ENCODE measurements at regions not wholly inside any gene's neighbourhood (a gene's known extent, or its start where the extent isn't known, plus 50 kb on each side); places are given as distances from the start of the nearest gene placed in this dataset.
"Not testable (repeated sequence)": the region's sequence is repeated elsewhere in the genome, so short reads cannot be mapped to it uniquely, and the experiment has no call there.

DNA sequence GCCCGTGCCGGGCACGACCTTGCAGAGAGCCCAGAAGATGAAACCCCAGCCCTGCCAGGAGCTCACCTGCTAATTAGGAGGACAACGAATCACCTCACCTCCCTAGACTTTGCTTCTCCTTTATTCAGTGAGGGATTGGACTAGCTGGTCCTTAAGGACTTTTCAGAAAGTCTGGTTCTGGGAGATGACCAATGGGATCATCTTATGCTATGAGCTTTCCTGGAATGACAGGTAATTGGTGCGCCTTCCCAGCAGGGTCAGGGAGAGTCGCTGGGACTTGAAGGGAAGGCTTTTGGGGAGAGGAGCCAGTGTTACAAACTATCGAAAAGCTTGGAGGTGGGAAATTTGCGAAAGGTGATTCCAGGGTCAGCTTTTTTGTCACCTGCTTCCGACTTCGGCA is 159.1 kb downstream of the KLRB1 start:
- not testable (repeated sequence) for TF ChIP-seq CTCF, POLR2AphosphoS5 (IDR thresholded peaks at IDR 0.05)
